NCI-H460 (cell line): ENCODE measurements at regions not wholly inside any gene's neighbourhood (a gene's known extent, or its start where the extent isn't known, plus 50 kb on each side); places are given as distances from the start of the nearest gene placed in this dataset.
"Not testable (repeated sequence)": the region's sequence is repeated elsewhere in the genome, so short reads cannot be mapped to it uniquely, and the experiment has no call there.

ENCODE experiments used
- DNase-seq: peaks from one replicate; pipeline ENCODE4 v3.0.0-alpha.2; 2016; ENCODE audit warnings: low read depth; ENCODE audit errors: extremely low read depth

DNA sequence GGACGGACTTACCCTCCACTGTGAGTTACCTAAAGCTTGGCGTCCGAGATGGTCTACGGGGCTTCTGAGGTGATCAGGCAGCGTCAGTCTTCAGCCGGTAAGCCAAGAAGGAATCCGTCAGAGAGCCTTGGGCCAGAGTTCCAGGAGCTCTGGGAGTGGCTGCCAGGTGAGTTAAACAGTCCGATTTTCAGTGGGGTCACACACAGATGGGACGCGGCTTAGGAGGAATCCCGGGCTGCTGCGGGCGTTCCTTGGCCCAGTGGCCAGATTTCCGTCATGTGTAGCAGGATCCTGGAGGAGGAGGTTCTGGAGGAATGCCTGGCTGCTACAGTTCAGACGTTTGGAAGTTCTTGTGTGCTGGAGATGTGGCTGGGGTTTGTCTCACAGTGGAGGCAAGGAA is 700.7 kb upstream of the NEGR1 start:
- not testable (repeated sequence) for DNase-seq

DNA sequence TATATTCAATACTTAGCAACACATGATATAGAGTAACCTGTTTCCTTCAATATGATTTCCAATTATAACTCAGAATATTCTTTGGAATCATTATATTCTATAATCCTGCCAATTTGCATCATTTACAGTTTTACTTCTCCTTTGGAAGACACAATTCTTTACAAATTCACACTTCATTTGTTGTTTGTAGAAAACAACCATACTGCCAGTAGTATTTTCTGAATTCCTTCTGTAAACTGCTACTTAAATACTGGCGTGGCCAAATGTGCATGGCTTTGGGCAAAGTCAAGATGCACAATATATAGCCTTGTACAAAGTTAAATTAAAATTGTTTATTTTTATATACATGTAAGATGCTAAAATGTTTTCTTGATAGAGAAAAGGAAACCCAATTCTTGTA is 687.1 kb upstream of the NEGR1 start:
- DNase-seq, result no peak

DNA sequence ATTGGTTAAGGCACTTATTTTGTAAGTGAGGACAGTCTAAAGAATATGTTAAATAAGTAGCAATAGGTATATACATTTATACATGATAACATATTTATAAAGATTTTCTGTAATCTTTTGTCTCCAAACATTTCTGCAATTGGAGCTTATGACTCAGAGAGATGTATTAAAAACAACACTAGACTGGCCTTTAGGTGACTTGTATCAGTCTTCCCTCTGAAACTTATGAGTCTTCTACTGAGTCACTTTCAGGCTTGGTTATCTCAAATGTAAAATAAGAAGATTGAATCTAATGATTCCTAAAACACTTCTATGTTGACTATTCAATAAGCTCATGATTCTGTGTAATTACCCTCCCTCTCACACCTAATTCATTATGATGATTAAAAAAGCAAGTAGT is 672.6 kb upstream of the NEGR1 start:
- no peak for DNase-seq

DNA sequence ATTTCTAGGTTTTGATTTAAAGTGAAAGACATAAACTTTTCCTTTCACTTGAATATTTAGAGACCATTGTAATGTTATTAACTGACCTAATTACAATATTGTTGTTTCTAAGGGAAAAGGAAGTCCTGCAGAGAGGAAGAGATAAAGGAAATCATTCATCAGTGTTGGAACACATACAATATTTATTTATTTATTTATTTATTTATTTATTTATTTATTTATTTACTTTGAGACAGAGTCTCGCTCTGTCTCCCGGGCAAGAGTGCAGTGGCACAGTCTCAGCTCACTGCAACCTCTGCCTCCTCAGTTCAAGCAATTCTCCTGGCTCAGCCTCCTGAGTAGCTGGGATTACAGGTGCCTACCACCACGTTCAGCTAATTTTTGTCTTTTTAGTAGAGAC is 668.6 kb upstream of the NEGR1 start:
- not testable (repeated sequence) for DNase-seq

DNA sequence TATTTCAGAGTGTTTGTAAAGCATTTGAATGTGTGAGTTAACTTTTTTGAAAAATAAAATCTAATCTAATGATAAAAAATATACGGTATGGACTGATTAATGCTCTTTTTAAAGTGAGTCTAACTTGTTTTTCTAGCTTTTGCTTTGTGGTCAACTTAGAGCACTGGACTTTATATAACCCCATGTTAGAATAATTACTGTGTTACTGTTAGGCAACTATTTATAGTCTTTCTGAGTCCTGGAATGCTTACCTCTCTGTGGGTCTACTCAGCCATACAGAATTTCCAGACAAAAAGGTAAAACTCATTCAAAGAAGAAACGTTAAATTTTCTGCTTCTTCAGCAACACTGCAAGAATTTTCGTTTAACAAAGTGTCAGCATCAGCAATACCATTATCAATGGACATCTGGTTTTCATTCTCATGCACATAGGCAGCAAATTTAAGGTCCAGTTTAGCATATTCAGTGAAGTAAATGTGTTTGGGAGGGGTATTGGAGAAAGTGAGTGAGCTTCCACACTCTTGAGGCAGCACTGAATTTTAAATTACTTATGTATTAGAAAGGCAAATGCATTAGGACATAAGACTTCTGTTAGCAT is 664.7 kb upstream of the NEGR1 start:
- DNase-seq, result no peak

DNA sequence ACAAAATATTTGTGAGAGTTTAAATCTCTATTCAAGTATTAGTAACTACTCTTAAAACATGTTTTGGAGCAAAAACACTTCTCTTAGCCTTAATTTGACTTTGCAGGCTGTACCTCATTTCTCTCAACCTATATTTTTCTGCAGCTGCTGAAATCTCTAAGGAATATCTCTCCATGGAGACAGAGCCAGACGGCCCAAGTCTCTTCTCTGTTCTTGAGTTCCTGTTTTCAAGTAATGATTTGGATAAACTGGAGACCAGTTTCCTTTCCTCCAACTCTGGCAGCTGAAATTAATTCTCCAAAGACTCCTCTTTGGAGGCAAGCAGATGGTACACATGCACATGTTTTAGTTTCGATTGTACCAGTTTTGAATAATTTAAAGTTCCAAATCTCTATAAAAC is 659.7 kb upstream of the NEGR1 start:
- no peak for DNase-seq

DNA sequence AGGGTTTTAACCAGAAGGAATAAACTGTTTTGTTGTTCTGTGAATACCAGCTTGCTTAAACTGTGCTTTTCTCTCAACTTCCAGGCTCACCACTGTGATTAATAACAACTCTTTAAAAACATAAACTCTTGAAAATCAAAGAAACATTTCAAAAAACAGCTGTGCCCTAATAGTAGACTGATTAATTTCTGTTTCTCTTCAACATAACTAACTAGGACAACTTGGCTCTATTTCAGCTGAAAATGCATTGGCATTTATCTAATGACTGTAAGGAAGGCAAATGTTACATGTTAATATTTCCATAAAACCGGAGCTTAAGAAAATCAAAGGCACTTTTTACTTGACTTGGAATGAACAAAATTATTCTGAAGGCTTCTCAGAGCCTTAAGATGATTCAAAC is 656.1 kb upstream of the NEGR1 start:
- DNase-seq, result no peak

DNA sequence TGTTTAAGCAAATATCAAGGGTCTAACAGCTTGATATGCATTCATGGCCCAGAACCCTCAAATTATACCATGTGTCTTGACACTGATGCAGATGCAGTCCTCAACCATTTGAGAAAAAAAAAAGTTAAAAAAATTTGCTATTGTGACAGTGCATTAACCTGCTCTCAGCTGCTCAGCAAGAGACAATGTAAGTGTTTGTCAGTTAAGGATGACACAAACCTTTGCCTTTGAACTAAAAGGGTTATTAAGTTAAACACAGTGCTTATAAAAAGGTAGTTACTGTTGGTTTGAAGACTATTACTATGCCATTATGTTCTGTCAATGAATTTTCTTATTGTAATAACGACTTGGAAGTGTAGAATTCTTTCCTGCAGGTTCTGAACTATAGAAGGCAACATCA is 655.6 kb upstream of the NEGR1 start:
- DNase-seq, result no peak

DNA sequence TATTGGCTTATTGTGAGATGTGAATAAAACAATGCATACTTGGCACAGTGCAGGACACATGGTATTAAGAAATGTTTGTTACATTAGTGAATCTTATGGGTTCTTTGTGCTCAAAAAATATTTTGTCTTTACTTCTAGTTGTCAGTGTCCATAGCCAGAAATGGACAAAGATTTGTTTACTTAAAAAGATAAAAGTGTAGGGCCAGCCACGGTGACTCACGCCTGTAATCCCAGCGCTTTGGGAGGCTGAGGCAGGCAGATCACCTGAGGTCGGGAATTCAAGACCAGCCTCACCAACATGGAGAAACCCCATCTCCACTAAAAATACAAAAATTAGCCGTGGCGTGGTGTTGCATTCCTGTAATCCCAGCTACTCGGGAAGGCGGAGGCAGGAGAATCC is 654.6 kb upstream of the NEGR1 start:
- no peak for DNase-seq

DNA sequence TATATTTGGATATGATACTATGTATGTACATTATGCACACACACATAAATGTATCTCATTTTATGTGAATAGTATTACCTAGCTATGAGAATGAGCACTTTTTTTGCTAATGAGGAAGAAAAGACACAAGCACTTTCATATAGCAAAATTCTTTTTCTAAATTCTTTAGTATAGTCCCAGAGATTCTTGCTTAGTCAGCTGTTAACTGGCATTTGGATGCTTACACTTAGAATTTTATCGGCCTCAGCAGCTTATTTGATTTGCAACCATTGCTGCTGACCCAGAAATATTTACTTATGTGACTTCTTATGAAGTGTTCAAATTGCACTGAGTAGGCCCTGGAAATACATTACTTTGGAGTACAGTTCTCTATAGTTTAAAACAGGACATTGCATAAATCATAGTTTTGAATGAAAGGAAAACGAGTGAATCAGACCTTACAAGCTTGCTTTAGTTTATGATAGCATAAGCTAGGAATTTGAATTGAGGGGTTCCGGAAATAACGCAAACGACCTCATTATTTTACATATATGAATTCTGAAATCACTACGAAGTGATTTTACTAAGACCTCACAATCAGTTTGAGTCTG is 653.9 kb upstream of the NEGR1 start:
- DNase-seq, result no peak

DNA sequence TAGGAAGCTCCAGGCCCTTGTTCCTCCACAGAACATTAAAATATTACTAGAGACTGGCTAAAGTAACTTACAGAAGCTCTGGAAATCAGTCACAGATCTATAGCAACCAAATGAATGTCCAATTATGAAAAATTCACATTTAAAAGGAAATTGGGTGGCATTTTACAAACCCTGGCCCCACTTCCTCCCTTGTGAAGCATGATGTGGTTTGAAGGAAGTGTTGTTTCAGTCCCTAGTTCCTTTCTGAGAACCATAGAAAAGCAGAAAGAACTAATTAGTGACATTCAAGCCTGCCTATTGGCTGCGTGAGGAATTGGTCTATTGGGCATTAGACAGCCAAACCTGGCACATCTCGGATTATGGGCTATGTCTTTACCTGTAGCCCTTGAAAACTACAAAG is 649.7 kb upstream of the NEGR1 start:
- no peak for DNase-seq

DNA sequence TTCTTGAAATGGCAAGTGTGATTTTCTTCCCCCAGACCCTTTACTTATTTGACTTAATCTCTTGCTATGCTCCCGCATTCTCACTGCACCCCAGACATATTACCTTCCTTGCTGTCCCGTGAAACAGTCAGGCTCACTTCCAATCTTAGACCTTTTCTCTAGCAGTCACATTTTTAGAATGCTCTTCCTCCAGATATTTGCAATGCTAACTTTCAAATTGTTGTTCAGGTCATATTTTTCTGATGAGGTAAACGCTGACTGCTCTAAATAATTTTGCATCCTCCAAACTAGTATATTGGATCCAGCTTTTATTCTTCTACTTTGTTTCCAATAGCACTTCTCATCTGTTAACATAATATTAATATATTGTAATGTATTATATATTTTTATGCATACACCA is 648.2 kb upstream of the NEGR1 start:
- no peak for DNase-seq

DNA sequence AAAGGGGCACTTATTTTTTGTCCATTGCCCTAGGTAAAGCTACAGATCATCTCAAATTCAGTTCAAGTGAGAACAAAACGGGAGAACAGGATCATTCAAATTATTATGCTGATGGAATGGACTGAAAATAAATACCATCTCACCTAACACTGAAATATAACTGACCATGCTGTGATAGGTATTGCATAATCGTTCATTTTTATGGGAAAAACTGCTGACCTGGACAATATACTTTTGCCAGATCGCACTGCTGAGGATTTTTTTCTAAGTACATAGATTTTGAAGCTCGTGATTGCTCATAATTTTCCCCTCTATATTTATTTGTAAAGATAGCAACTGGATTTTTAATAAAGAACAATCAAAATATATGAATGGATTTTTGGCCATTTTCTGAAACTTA is 636.6 kb upstream of the NEGR1 start:
- DNase-seq, result no peak

DNA sequence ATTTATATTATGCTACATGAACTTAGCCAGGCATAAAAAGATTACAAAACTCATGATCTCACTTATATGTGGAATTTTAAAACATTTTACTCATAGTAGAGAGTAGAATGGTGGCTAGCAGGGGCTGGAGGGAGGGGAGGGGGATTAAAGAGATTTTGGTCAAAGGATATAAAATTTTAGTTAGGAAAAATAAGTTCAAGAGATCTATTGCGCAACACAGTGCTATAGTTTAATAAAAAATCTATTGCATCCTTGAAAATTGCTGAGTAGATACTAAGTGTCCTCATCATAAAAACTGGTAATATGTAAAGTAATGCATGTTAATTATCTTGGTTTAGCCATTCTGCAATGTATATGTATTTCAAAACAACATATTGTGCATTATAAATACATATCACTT is 635.6 kb upstream of the NEGR1 start:
- no peak for DNase-seq

DNA sequence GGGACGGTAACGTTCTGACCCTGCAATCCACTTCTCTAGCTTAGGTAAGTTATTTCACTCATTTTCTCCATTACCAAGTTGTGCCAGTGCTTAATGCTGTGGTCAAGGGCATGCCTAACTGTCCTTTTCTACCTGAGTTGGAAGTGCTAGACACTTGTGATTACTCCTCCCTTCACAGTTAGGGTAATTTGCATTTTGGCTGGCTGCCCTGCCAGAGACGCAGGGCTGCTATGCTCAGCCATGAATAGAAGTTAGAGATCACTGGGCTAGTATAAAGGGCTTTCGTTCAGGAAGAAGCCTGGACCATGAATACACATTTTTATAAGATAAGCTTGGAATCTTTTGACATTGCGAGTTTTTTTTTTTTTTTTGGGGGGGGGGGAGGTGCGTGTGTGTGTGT is 633.2 kb upstream of the NEGR1 start:
- no peak for DNase-seq

DNA sequence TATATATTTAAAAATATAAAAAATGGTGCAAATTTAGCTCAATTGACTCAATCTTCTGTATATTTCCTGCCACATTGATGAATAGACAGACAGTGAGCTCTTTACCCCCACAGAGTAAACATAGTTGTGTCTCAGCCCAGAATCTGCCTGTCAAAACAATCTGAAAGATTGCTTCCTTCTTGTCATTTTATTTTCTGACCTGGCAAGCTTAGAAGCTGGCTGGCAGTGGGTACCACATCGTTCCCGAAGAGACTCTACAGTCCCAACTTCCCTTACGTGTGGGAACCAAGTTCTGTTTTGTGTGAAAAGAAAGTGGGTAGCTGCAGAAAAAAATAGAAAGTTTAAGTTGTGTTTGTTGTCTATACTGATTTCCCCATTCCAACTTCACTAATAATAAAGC is 629.3 kb upstream of the NEGR1 start:
- DNase-seq, result no peak

DNA sequence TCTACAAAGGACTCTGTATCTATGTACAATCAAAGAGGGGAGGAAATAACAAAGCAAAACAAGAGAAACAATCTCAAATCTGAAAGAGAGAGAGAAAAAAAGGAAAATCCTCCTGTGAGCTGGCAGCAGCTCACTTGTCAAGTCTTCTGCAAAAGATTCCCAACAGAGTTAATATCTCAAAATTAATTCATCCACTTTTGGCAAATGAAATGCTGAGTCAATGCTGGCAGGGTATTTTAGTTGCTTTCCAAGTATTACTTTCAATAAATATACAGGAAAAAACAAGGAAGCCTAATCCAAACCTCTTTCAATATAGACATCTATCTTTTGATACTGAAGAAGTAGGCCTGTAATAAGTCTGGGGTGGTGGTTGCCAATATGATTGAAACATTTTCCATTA is 613.9 kb upstream of the NEGR1 start:
- DNase-seq, result no peak

DNA sequence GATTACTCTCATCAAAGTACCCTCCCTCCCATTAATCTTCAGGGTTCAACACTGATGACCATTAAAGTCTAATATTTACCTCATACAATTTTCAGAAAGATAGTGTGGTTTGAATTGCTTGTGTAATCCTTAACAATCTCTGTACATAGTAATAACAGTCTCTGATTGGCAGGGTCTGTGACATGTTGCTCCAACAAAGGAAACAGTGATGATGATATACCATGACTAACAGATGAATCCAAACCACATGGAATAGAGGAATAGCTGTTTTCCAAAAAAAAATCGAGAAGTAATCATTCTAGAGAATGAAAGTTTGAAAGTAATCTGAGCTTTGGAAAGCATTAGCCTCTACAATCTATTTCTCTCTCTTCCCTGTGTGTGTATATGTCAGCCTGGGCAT is 610.1 kb upstream of the NEGR1 start:
- DNase-seq, result no peak

DNA sequence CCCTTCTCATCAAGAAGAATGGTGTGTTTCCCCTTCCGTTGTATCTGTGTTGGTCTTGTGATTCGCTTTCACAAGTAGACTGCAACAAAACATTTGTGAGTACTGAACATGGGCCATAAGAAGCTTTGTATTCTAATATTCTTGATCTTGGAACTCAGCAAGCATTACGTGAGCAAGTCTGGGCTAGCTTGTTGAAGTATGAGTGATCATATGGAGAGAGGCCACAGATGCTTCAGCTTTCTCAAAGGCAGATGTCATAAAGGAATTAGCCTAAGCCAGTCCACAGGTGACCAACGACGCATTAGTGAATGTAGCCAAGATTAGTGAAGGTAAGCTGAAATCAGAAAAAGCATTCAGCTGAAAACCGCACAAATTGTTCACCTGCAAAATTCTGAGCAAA is 609.6 kb upstream of the NEGR1 start:
- DNase-seq, result no peak

DNA sequence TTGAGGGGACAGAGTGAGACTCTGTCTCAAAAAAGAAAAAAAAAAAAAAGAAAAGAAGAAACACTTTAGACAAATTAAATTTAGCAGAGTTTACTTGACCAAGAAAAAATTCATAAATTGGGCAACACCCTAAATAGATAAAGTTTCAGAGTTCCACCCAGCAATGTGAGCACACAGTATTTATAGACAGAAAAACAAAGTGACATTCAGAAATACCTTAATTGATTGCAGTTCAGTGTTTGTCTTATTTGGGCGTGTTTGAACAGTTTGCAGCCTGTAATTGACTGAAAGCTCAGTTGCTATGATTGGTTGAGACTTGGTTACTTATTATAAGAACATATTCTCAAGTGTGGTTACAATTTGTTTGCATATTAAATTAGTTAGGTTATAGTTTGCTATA is 603.5 kb upstream of the NEGR1 start:
- no peak for DNase-seq

DNA sequence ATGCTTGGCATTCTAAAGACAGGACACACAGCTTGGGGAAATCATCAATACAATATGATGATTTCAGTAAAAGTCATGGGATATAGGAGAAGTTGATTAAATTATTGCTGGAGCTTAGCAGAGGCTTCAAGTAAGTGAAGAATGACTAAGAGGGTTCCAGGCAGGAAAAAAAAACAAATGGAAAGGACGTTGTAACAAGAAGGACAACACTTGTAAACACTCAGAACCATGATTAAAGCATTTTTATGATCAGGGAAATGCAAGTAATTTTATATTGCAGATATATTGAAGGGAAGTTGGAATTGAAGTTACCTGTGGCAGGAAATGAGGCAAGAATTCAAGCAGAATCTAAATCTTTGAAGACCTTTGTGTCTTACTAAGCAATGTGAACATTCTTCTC is 602.7 kb upstream of the NEGR1 start:
- no peak for DNase-seq

DNA sequence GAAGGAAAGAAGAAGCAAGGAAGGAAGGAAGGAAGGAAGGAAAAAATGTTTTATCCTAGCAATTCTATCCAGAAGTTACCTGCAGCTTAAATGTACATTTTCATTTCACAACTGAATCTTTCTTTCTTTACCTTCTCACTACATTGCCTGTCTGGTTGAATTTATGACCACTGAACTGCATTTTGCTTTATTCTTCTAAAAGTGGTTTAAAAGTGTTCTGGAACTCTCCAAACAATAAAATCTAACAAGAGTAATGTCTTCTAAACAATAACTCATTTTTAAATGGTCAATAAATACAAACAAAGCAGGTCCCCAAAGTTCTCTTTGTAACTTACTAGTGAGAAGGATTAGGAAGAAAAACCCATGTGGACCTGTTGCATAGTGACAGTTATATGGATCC is 587.5 kb upstream of the NEGR1 start:
- no peak for DNase-seq

DNA sequence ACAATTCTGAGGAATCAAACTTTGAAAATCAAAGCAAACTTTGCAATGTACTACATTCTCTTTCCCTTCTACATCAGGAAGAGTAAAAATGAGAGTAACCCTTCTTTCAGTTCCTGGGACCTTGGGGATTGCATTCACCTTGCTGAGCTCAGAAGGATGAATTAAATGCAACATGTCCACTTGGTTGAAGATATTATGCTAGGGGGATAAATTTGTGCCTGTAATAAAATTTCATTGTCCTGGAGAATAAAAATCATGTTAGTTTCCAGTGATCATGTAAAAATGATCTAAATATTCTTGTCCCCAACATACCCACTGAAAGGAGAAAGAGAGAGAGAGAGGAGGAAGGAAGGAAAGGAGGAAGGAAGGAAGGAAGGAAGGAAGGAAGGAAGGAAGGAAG is 587.1 kb upstream of the NEGR1 start:
- no peak for DNase-seq
